ENCODE measurements at regions not wholly inside any gene's neighbourhood (a gene's known extent, or its start where the extent isn't known, plus 50 kb on each side); places are given as distances from the start of the nearest gene placed in this dataset.

GRCh38 chr4:183853548-183853940, 51.6 kb upstream of the STOX2 start:
- TF ChIP-seq CTCF (IDR thresholded peaks at IDR 0.05; ENCODE audit: insufficient read depth, low read length, poor library complexity, severe bottlenecking) (no peak), EZH2phosphoT487 (conservative IDR thresholded peaks at IDR 0.05; ENCODE audit: low read length) (no peak)
